GM10248 (cell line): ENCODE measurements at regions not wholly inside any gene's neighbourhood (a gene's known extent, or its start where the extent isn't known, plus 50 kb on each side); places are given as distances from the start of the nearest gene placed in this dataset.

Source experiments
- CTCF ChIA-PET: fragments of 300-600 bp; sonication (Branson Sonifier 250); formaldehyde crosslinking; extraction: SDS; loops from one replicate; lab custom pipeline; 2021; ENCODE audit warnings: antibody characterized with exemption; lab: Yijun Ruan, JAX
- POLR2A ChIA-PET: fragments of 350-650 bp; sonication (Branson Sonifier 250); formaldehyde crosslinking; extraction: SDS; loops from one replicate; lab custom pipeline; 2020; ENCODE audit warnings: antibody characterized with exemption; lab: Yijun Ruan, JAX
- DNase-seq: peaks from one replicate; pipeline ENCODE4 v3.0.0; 2012; ENCODE audit errors: extremely low spot score
- TF ChIP-seq, protein P1 (sequence below): IDR thresholded peaks from 2 replicates; pipeline ENCODE4 v1.5.1; 2012; ENCODE audit warnings: mild to moderate bottlenecking, low read depth; ENCODE audit errors: extremely low read depth, missing control alignments, control extremely low read depth

GRCh38 chr11:25691959-25692358 lies 640.0 kb upstream of the ANO3 start:
- POLR2A ChIA-PET, result no interaction called here
- no peak for DNase-seq
- CTCF ChIA-PET, result no interaction called here

GRCh38 chr11:25702417-25702816 lies 629.5 kb upstream of the ANO3 start:
- ChIA-PET POLR2A (no interaction called here), CTCF (no interaction called here)
- TF ChIP-seq, protein P1, sequence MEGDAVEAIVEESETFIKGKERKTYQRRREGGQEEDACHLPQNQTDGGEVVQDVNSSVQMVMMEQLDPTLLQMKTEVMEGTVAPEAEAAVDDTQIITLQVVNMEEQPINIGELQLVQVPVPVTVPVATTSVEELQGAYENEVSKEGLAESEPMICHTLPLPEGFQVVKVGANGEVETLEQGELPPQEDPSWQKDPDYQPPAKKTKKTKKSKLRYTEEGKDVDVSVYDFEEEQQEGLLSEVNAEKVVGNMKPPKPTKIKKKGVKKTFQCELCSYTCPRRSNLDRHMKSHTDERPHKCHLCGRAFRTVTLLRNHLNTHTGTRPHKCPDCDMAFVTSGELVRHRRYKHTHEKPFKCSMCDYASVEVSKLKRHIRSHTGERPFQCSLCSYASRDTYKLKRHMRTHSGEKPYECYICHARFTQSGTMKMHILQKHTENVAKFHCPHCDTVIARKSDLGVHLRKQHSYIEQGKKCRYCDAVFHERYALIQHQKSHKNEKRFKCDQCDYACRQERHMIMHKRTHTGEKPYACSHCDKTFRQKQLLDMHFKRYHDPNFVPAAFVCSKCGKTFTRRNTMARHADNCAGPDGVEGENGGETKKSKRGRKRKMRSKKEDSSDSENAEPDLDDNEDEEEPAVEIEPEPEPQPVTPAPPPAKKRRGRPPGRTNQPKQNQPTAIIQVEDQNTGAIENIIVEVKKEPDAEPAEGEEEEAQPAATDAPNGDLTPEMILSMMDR, result no peak
- no peak for DNase-seq

More at GRCh38 chr11:25691959-25692358, 640.0 kb upstream of the ANO3 start:
- TF ChIP-seq, protein P1, result no peak

- no peak for DNase-seq
- ChIA-PET CTCF (no interaction called here), POLR2A (no interaction called here)
- TF ChIP-seq, protein P1, result no peak
Observed at GRCh38 chr11:25710975-25711374, 621.0 kb upstream of the ANO3 start.

GRCh38 chr11:25727944-25728343 lies 604.0 kb upstream of the ANO3 start:
- TF ChIP-seq, protein P1, result no peak
- ChIA-PET CTCF (no interaction called here), POLR2A (no interaction called here)
- DNase-seq, result no peak

DNA sequence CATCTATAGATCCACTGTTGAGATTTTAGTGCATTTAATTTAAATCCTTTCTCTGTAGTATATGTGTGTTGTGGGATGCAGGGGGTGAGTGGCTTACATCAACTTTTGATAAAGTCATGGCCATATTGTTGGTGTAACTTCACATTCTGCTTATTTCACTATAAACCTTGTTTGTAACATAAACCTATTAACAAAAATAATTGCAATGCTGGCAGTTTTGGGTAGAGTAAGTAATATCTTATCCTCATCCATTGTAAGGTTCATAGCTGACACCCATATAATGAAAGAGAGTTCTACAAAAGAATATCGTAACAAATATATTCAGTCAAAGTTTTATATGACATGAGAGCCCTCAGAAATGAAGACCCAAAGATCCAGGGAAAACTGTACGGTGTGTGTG lies 601.7 kb upstream of the ANO3 start:
- DNase-seq, result no peak
- CTCF ChIA-PET, result no interaction called here
- POLR2A ChIA-PET, result no interaction called here
- TF ChIP-seq, protein P1, result no peak

DNA sequence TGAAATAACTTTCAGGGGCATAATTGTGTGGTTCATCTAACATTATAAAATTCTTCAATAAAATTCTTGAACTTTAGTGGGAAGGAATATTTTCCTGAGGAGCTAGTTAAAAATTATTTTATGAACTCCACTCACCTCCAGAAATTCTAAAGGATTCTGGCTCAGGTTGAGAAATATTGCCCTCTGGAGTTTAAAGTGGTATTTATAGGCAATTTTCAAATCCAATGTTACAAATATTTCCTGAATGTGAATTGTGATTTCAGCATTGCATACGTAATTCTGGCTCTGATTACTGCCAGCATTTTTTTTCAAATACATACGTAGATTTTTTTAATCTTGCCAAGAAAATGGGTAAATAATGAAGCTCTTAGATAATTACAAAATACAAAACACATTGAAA lies 598.2 kb upstream of the ANO3 start:
- POLR2A ChIA-PET, result no interaction called here
- CTCF ChIA-PET, result no interaction called here
- TF ChIP-seq, protein P1, result no peak
- DNase-seq, result no peak

GRCh38 chr11:25734591-25735211 lies 597.2 kb upstream of the ANO3 start:
- ChIA-PET POLR2A (no interaction called here), CTCF (interaction anchor here (1.5 kb wide), 1 partner anchor 10 kb away, joined by 4 read pairs; no protein-coding TSS in a partner anchor)
- TF ChIP-seq, protein P1, result peak; percentile 15
- no peak for DNase-seq
